Activated naive CD8-positive, alpha-beta T cell treated with anti-CD3 and anti-CD28 coated beads, Interleukin-2, amount 50 U/mL, for 24 hours (primary cell): ENCODE measurements at regions not wholly inside any gene's neighbourhood (a gene's known extent, or its start where the extent isn't known, plus 50 kb on each side); places are given as distances from the start of the nearest gene placed in this dataset.
"Not testable (repeated sequence)": the region's sequence is repeated elsewhere in the genome, so short reads cannot be mapped to it uniquely, and the experiment has no call there.

ENCODE experiments used
- ATAC-seq: fragments of 150-1000 bp; cut with Tn5 transposase; one replicate; pipeline ENCODE4 v1.10.0; 2021
- DNase-seq: peaks from one replicate; pipeline ENCODE4 v3.0.0; 2021
- H3K27ac Mint-ChIP-seq: one replicate; pipeline ENCODE4 v1.8.0; 2021; ENCODE audit warnings: mild to moderate bottlenecking, mixed read lengths
- H3K27me3 Mint-ChIP-seq: one replicate; pipeline ENCODE4 v1.8.0; 2021; ENCODE audit warnings: mixed read lengths
- H3K36me3 Mint-ChIP-seq: one replicate; pipeline ENCODE4 v1.8.0; 2021; ENCODE audit warnings: low read depth, mixed read lengths
- H3K4me1 Mint-ChIP-seq: one replicate; pipeline ENCODE4 v1.8.0; 2021; ENCODE audit warnings: mixed read lengths
- H3K4me3 Mint-ChIP-seq: one replicate; pipeline ENCODE4 v1.8.0; 2021; ENCODE audit warnings: mild to moderate bottlenecking, moderate library complexity, mixed read lengths
- H3K9me3 Mint-ChIP-seq: one replicate; pipeline ENCODE4 v1.8.0; 2021; ENCODE audit warnings: mixed read lengths

- ATAC-seq (no peak), DNase-seq (no peak)
- Mint-ChIP-seq H3K36me3 (no peaks in the 10 kb centered on the region), H3K4me1 (no peaks in the 10 kb centered on the region), H3K27ac (no peak overlapping the region), H3K4me3 (no peak overlapping the region), H3K27me3 (no peaks in the 10 kb centered on the region), H3K9me3 (peaks cover 16% of the 10 kb centered on the region)
Observed at GRCh38 chr3:176055836-176056235, 1141.4 kb downstream of the TBL1XR1 start.

DNA sequence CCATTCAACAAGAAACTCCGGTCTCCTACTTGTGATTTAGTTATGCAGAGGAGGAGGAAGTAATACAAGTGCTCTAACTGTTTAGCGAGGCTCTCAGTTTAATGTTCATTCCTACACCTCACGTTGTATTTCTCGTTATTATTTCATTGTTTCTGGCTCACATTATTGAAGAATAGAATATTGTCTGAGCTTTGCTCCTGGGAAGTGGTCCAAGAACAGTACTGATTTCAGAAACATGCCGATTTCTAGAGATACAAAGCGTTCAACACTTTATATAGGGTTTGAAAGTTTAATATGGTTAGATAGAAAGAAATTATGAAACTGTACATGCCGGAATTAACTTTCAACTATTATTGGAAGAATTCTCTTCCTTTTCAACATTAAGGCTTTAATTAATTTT is 1145.5 kb downstream of the TBL1XR1 start:
- H3K27ac Mint-ChIP-seq: no peak overlapping the region
- H3K9me3 Mint-ChIP-seq: peaks cover 19% of the 10 kb centered on the region
- H3K36me3 Mint-ChIP-seq: no peaks in the 10 kb centered on the region
- DNase-seq: no peak
- H3K4me1 Mint-ChIP-seq: no peaks in the 10 kb centered on the region
- ATAC-seq: no peak
- no peaks in the 10 kb centered on the region for H3K27me3 Mint-ChIP-seq
- no peak overlapping the region for H3K4me3 Mint-ChIP-seq

- peaks cover 21% of the 10 kb centered on the region for H3K9me3 Mint-ChIP-seq
- DNase-seq: no peak
- H3K4me1 Mint-ChIP-seq: no peaks in the 10 kb centered on the region
- H3K4me3 Mint-ChIP-seq: no peak overlapping the region
- no peaks in the 10 kb centered on the region for H3K27me3 Mint-ChIP-seq
- no peak overlapping the region for H3K27ac Mint-ChIP-seq
- ATAC-seq: no peak
- H3K36me3 Mint-ChIP-seq: no peaks in the 10 kb centered on the region
Observed at GRCh38 chr3:176046703-176047102, 1150.6 kb downstream of the TBL1XR1 start.

GRCh38 chr3:176041812-176042211 is 1155.5 kb downstream of the TBL1XR1 start:
- Mint-ChIP-seq H3K27me3 (no peaks in the 10 kb centered on the region), H3K36me3 (no peaks in the 10 kb centered on the region), H3K27ac (no peak overlapping the region), H3K4me1 (no peaks in the 10 kb centered on the region), H3K4me3 (no peak overlapping the region), H3K9me3 (peaks cover 22% of the 10 kb centered on the region)
- no peak for DNase-seq
- no peak for ATAC-seq

- Mint-ChIP-seq H3K36me3 (no peaks in the 10 kb centered on the region), H3K4me1 (no peaks in the 10 kb centered on the region), H3K27ac (no peak overlapping the region), H3K4me3 (no peak overlapping the region), H3K27me3 (no peaks in the 10 kb centered on the region), H3K9me3 (peaks cover 25% of the 10 kb centered on the region)
- DNase-seq: no peak
- ATAC-seq: no peak
Observed at GRCh38 chr3:176041185-176041584, 1156.1 kb downstream of the TBL1XR1 start.

DNA sequence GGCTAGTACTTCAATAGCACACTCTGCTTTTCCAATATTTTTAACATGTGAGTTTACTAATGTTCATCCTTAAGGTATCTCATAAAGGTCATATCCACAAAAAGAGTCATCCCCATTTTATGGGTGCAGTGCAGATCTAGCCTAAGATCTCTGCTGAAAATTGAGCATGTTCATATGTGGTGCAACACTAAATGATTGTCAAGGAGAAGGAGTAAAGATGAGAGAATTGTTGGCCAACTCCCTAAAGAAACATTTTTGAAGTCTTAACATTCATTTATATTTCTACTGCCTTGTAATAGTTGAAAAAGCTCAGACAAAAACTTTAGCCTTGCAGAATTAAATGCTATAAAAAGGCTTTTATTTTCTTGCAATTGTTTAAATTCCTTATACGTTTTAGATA is 1159.6 kb downstream of the TBL1XR1 start:
- ATAC-seq (no peak), DNase-seq (no peak)
- H3K27me3 Mint-ChIP-seq: no peaks in the 10 kb centered on the region
- peaks cover 20% of the 10 kb centered on the region for H3K9me3 Mint-ChIP-seq
- no peaks in the 10 kb centered on the region for H3K36me3 Mint-ChIP-seq
- no peak overlapping the region for H3K4me3 Mint-ChIP-seq
- H3K4me1 Mint-ChIP-seq: no peaks in the 10 kb centered on the region
- no peak overlapping the region for H3K27ac Mint-ChIP-seq

- no peaks in the 10 kb centered on the region for H3K27me3 Mint-ChIP-seq
- no peaks in the 10 kb centered on the region for H3K4me1 Mint-ChIP-seq
- H3K27ac Mint-ChIP-seq: no peak overlapping the region
- no peak for ATAC-seq
- H3K36me3 Mint-ChIP-seq: no peaks in the 10 kb centered on the region
- peaks cover 11% of the 10 kb centered on the region for H3K9me3 Mint-ChIP-seq
- no peak overlapping the region for H3K4me3 Mint-ChIP-seq
- no peak for DNase-seq
Observed at GRCh38 chr3:176032043-176032442, 1165.2 kb downstream of the TBL1XR1 start.

- H3K27ac Mint-ChIP-seq, H3K4me1 Mint-ChIP-seq, H3K27me3 Mint-ChIP-seq, ATAC-seq, H3K36me3 Mint-ChIP-seq, H3K9me3 Mint-ChIP-seq, H3K4me3 Mint-ChIP-seq, DNase-seq: not testable (repeated sequence)
Observed at GRCh38 chr3:176016203-176016602, 1157.1 kb downstream of the NAALADL2 start.

GRCh38 chr3:176015228-176015627 is 1156.1 kb downstream of the NAALADL2 start:
- H3K4me1 Mint-ChIP-seq, H3K4me3 Mint-ChIP-seq, H3K9me3 Mint-ChIP-seq, DNase-seq, H3K27me3 Mint-ChIP-seq, H3K27ac Mint-ChIP-seq, H3K36me3 Mint-ChIP-seq, ATAC-seq: not testable (repeated sequence)

- Mint-ChIP-seq H3K36me3 (no peaks in the 10 kb centered on the region), H3K27ac (no peak overlapping the region), H3K9me3 (no peaks in the 10 kb centered on the region), H3K4me1 (no peaks in the 10 kb centered on the region), H3K4me3 (no peak overlapping the region), H3K27me3 (no peaks in the 10 kb centered on the region)
- DNase-seq: no peak
- no peak for ATAC-seq
Observed at GRCh38 chr3:176009256-176009655, 1150.1 kb downstream of the NAALADL2 start.

DNA sequence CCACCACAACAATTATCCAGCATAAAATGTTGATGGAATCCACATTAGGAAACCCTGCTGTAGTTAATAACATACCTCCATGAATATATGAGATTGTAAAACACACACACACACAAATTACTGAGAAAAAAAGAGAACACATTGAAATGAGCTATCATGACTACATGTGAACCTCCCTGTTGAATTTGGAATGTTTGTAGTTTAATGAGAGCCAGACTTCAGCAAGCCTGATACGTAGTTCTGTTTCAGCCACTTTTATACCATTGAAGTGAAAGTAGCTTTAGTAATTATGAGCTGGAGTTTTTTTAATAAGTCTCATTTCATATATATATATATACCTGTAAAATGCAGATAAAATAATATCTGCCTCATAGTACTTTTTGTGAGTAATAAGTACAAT is 1146.4 kb downstream of the NAALADL2 start:
- Mint-ChIP-seq H3K27me3 (no peaks in the 10 kb centered on the region), H3K4me3 (no peak overlapping the region), H3K36me3 (no peaks in the 10 kb centered on the region), H3K4me1 (no peaks in the 10 kb centered on the region), H3K9me3 (no peaks in the 10 kb centered on the region), H3K27ac (no peak overlapping the region)
- ATAC-seq (no peak), DNase-seq (no peak)

GRCh38 chr3:175989161-175989560 is 1130.0 kb downstream of the NAALADL2 start:
- Mint-ChIP-seq H3K36me3 (no peaks in the 10 kb centered on the region), H3K9me3 (peaks cover 22% of the 10 kb centered on the region), H3K27me3 (no peaks in the 10 kb centered on the region), H3K4me3 (no peak overlapping the region), H3K27ac (no peak overlapping the region), H3K4me1 (no peaks in the 10 kb centered on the region)
- ATAC-seq: no peak
- DNase-seq: no peak

- DNase-seq (no peak), ATAC-seq (no peak)
- Mint-ChIP-seq H3K36me3 (no peaks in the 10 kb centered on the region), H3K27me3 (no peaks in the 10 kb centered on the region), H3K9me3 (peaks cover 19% of the 10 kb centered on the region), H3K27ac (no peak overlapping the region), H3K4me3 (no peak overlapping the region), H3K4me1 (no peaks in the 10 kb centered on the region)
Observed at GRCh38 chr3:175988401-175988800, 1129.3 kb downstream of the NAALADL2 start.

- Mint-ChIP-seq H3K4me3 (no peak overlapping the region), H3K27me3 (no peaks in the 10 kb centered on the region), H3K36me3 (no peaks in the 10 kb centered on the region), H3K27ac (no peak overlapping the region), H3K9me3 (peaks cover 8% of the 10 kb centered on the region), H3K4me1 (no peaks in the 10 kb centered on the region)
- no peak for DNase-seq
- no peak for ATAC-seq
Observed at GRCh38 chr3:175985781-175986180, 1126.6 kb downstream of the NAALADL2 start.

DNA sequence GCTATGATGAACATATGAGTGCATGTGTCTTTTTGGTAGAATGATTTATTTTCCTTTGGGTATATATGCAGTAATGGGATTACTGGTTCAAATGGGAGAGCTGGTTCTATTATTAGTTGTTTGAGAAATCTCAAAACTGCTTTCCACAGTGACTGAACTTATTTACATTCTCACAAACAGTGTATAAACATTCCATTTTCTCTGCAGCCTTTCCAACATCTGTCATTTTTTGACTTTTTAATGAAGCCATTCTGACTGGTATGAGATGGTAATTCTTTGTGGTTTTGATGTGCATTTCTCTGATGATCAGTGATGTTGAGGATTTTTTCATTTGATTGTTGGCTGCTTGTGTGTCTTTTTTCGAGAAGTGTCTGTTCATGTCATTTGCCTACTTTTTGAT is 1124.2 kb downstream of the NAALADL2 start:
- H3K4me1 Mint-ChIP-seq: no peaks in the 10 kb centered on the region
- H3K36me3 Mint-ChIP-seq: no peaks in the 10 kb centered on the region
- ATAC-seq (no peak), DNase-seq (no peak)
- H3K27me3 Mint-ChIP-seq: no peaks in the 10 kb centered on the region
- H3K4me3 Mint-ChIP-seq: no peak overlapping the region
- peaks cover 8% of the 10 kb centered on the region for H3K9me3 Mint-ChIP-seq
- no peak overlapping the region for H3K27ac Mint-ChIP-seq

- ATAC-seq (no peak), DNase-seq (no peak)
- peaks cover 3% of the 10 kb centered on the region for H3K9me3 Mint-ChIP-seq
- no peaks in the 10 kb centered on the region for H3K27me3 Mint-ChIP-seq
- no peak overlapping the region for H3K27ac Mint-ChIP-seq
- no peaks in the 10 kb centered on the region for H3K36me3 Mint-ChIP-seq
- H3K4me3 Mint-ChIP-seq: no peak overlapping the region
- H3K4me1 Mint-ChIP-seq: no peaks in the 10 kb centered on the region
Observed at GRCh38 chr3:175980486-175981090, 1121.5 kb downstream of the NAALADL2 start.
